ENCODE measurements at regions not wholly inside any gene's neighbourhood (a gene's known extent, or its start where the extent isn't known, plus 50 kb on each side); places are given as distances from the start of the nearest gene placed in this dataset.

- Mint-ChIP-seq H3K4me3 (no peak overlapping the region), H3K9me3 (peaks cover 0 to 10% (median 0%) of the 10 kb centered on the region in 3 donors), H3K27ac (no peak overlapping the region), H3K36me3 (no peaks in the 10 kb centered on the region), H3K27me3 (no peaks in the 10 kb centered on the region), H3K4me1 (no peaks in the 10 kb centered on the region)
These were observed 150.3 kb upstream of the VANGL1 start for GRCh38 chr1:115491298-115492018.

GRCh38 chr1:115479055-115479482 is 141.0 kb upstream of the NGF start:
- Mint-ChIP-seq H3K4me3 (no peak overlapping the region), H3K9me3 (no peaks in the 10 kb centered on the region), H3K4me1 (no peaks in the 10 kb centered on the region), H3K27me3 (peaks cover 2% of the 10 kb centered on the region), H3K36me3 (no peaks in the 10 kb centered on the region), H3K27ac (no peak overlapping the region)

- Mint-ChIP-seq H3K27ac (no peak overlapping the region), H3K27me3 (peaks cover 3% of the 10 kb centered on the region), H3K36me3 (peaks cover 2% of the 10 kb centered on the region), H3K9me3 (peaks cover 0 to 4% (median 0%) of the 10 kb centered on the region in 3 donors), H3K4me1 (no peaks in the 10 kb centered on the region), H3K4me3 (no peak overlapping the region)
These were observed 139.0 kb upstream of the NGF start for GRCh38 chr1:115477071-115477470.

GRCh38 chr1:115476616-115477015 is 138.6 kb upstream of the NGF start:
- Mint-ChIP-seq H3K4me1 (no peaks in the 10 kb centered on the region), H3K9me3 (peaks cover 0 to 4% (median 0%) of the 10 kb centered on the region in 3 donors), H3K36me3 (peaks cover 2% of the 10 kb centered on the region), H3K27me3 (peaks cover 3% of the 10 kb centered on the region), H3K4me3 (no peak overlapping the region), H3K27ac (no peak overlapping the region)

- no peak overlapping the region for H3K4me3 Mint-ChIP-seq
- H3K9me3 Mint-ChIP-seq, result peaks cover 0 to 4% (median 0%) of the 10 kb centered on the region in 3 donors
- peaks cover 1% of the 10 kb centered on the region for H3K27me3 Mint-ChIP-seq
- no peak overlapping the region for H3K27ac Mint-ChIP-seq
- H3K4me1 Mint-ChIP-seq, result no peaks in the 10 kb centered on the region
- H3K36me3 Mint-ChIP-seq, result peaks cover 2% of the 10 kb centered on the region
These were observed 137.9 kb upstream of the NGF start for GRCh38 chr1:115475901-115476300.

- Mint-ChIP-seq H3K27ac (no peak overlapping the region), H3K27me3 (peaks cover 1% of the 10 kb centered on the region), H3K4me1 (no peaks in the 10 kb centered on the region), H3K36me3 (peaks cover 2% of the 10 kb centered on the region), H3K4me3 (no peak overlapping the region), H3K9me3 (peaks cover 0 to 4% (median 0%) of the 10 kb centered on the region in 3 donors)
These were observed 137.2 kb upstream of the NGF start for GRCh38 chr1:115475252-115475651.

GRCh38 chr1:115473986-115474565 is 136.0 kb upstream of the NGF start:
- H3K4me3 Mint-ChIP-seq, result no peak overlapping the region
- H3K4me1 Mint-ChIP-seq, result no peaks in the 10 kb centered on the region
- peaks cover 3% of the 10 kb centered on the region for H3K27me3 Mint-ChIP-seq
- H3K9me3 Mint-ChIP-seq, result peaks cover 0 to 4% (median 0%) of the 10 kb centered on the region in 3 donors
- no peak overlapping the region for H3K27ac Mint-ChIP-seq
- H3K36me3 Mint-ChIP-seq, result peaks cover 2% of the 10 kb centered on the region

GRCh38 chr1:115469703-115470476 is 131.8 kb upstream of the NGF start:
- peaks cover 3% of the 10 kb centered on the region for H3K27me3 Mint-ChIP-seq

GRCh38 chr1:115467790-115468189 is 129.7 kb upstream of the NGF start:
- H3K9me3 Mint-ChIP-seq, result no peaks in the 10 kb centered on the region
- no peaks in the 10 kb centered on the region for H3K36me3 Mint-ChIP-seq
- H3K4me1 Mint-ChIP-seq, result no peaks in the 10 kb centered on the region

More at GRCh38 chr1:115469703-115470476, 131.8 kb upstream of the NGF start:
- Mint-ChIP-seq H3K27ac (no peak overlapping the region), H3K9me3 (peaks cover 0 to 4% (median 0%) of the 10 kb centered on the region in 3 donors), H3K4me3 (no peak overlapping the region), H3K4me1 (no peaks in the 10 kb centered on the region), H3K36me3 (peaks cover 2% of the 10 kb centered on the region)

GRCh38 chr1:115467196-115467595 is 129.1 kb upstream of the NGF start:
- Mint-ChIP-seq H3K27ac (no peak overlapping the region), H3K4me3 (no peak overlapping the region), H3K4me1 (no peaks in the 10 kb centered on the region)

More at GRCh38 chr1:115467790-115468189, 129.7 kb upstream of the NGF start:
- Mint-ChIP-seq H3K4me3 (no peak overlapping the region), H3K27ac (no peak overlapping the region), H3K27me3 (peaks cover 2% of the 10 kb centered on the region)

GRCh38 chr1:115466433-115466832 is 128.4 kb upstream of the NGF start:
- H3K36me3 Mint-ChIP-seq, result no peaks in the 10 kb centered on the region
- H3K27ac Mint-ChIP-seq, result no peak overlapping the region
- H3K4me1 Mint-ChIP-seq, result no peaks in the 10 kb centered on the region
- no peak overlapping the region for H3K4me3 Mint-ChIP-seq
- no peaks in the 10 kb centered on the region for H3K9me3 Mint-ChIP-seq
- peaks cover 2% of the 10 kb centered on the region for H3K27me3 Mint-ChIP-seq

More at GRCh38 chr1:115467196-115467595, 129.1 kb upstream of the NGF start:
- H3K27me3 Mint-ChIP-seq, result peaks cover 2% of the 10 kb centered on the region
- no peaks in the 10 kb centered on the region for H3K9me3 Mint-ChIP-seq
- H3K36me3 Mint-ChIP-seq, result no peaks in the 10 kb centered on the region

GRCh38 chr1:115465802-115466363 is 127.8 kb upstream of the NGF start:
- Mint-ChIP-seq H3K4me3 (no peak overlapping the region), H3K27ac (no peak overlapping the region), H3K9me3 (no peaks in the 10 kb centered on the region), H3K27me3 (peaks cover 2% of the 10 kb centered on the region), H3K4me1 (no peaks in the 10 kb centered on the region), H3K36me3 (no peaks in the 10 kb centered on the region)

GRCh38 chr1:115463347-115463746 is 125.3 kb upstream of the NGF start:
- peaks cover 2% of the 10 kb centered on the region for H3K27me3 Mint-ChIP-seq
- H3K27ac Mint-ChIP-seq, result no peak overlapping the region
- no peaks in the 10 kb centered on the region for H3K4me1 Mint-ChIP-seq
- H3K4me3 Mint-ChIP-seq, result no peak overlapping the region
- H3K36me3 Mint-ChIP-seq, result no peaks in the 10 kb centered on the region
- H3K9me3 Mint-ChIP-seq, result peaks cover 0 to 2% (median 0%) of the 10 kb centered on the region in 3 donors

- Mint-ChIP-seq H3K4me3 (no peak overlapping the region), H3K36me3 (no peaks in the 10 kb centered on the region), H3K27ac (no peak overlapping the region), H3K27me3 (peaks cover 4% of the 10 kb centered on the region), H3K4me1 (no peaks in the 10 kb centered on the region), H3K9me3 (peaks cover 0 to 2% (median 0%) of the 10 kb centered on the region in 3 donors)
These were observed 124.6 kb upstream of the NGF start for GRCh38 chr1:115462566-115463076.

GRCh38 chr1:115461526-115461925 is 123.5 kb upstream of the NGF start:
- no peak overlapping the region for H3K4me3 Mint-ChIP-seq
- peaks cover 4% of the 10 kb centered on the region for H3K27me3 Mint-ChIP-seq
- H3K4me1 Mint-ChIP-seq, result no peaks in the 10 kb centered on the region
- no peaks in the 10 kb centered on the region for H3K36me3 Mint-ChIP-seq
- H3K9me3 Mint-ChIP-seq, result peaks cover 0 to 6% (median 0%) of the 10 kb centered on the region in 3 donors
- no peak overlapping the region for H3K27ac Mint-ChIP-seq

Measured in IgD-negative memory B cell (primary cell).